Panc1 (cell line): ENCODE measurements at regions not wholly inside any gene's neighbourhood (a gene's known extent, or its start where the extent isn't known, plus 50 kb on each side); places are given as distances from the start of the nearest gene placed in this dataset.

Source experiments
- ATAC-seq: fragments of 200-7000 bp; cut with Tn5 transposase; 2 replicates; pipeline ENCODE4 v1.9.1; 2020; ENCODE audit warnings: mild to moderate bottlenecking, moderate library complexity
- BruUV-seq: library from RNA; stranded (reverse); fragments of 400-500 nt; replicated peaks from 2 replicates; lab custom pipeline; 2021; lab: Mats Ljungman, UMichigan
- CTCF ChIA-PET: fragments of 300-600 bp; sonication (Branson Sonifier 250); formaldehyde crosslinking; loops from one replicate; lab custom pipeline; 2022; ENCODE audit warnings: antibody characterized with exemption; lab: Charles Lee
- POLR2A ChIA-PET: fragments of 300-600 bp; sonication (Branson Sonifier 250); formaldehyde crosslinking; loops from one replicate; lab custom pipeline; 2022; ENCODE audit warnings: antibody characterized with exemption; lab: Charles Lee
- DNase-seq: peaks from one replicate; pipeline ENCODE4 v3.0.0-alpha.2; 2010; ENCODE audit warnings: low read depth, low spot score
- H3K27ac ChIP-seq: 2 replicates; pipeline ENCODE4 v1.5.1; 2011; ENCODE audit warnings: mild to moderate bottlenecking, low read length, inconsistent platforms
- H3K27me3 ChIP-seq: fragments of 200-500 bp; sonication (Bioruptor generic); 2 replicates; pipeline ENCODE4 v1.6.0; 2014; ENCODE audit warnings: low read length, inconsistent platforms; ENCODE audit not compliant: control insufficient read depth, insufficient read depth
- H3K36me3 ChIP-seq: fragments of 200-500 bp; sonication (Bioruptor generic); 2 replicates; pipeline ENCODE4 v1.5.1; 2014; ENCODE audit warnings: inconsistent platforms, mild to moderate bottlenecking, low read length, moderate library complexity; ENCODE audit not compliant: control insufficient read depth, insufficient read depth
- H3K4me1 ChIP-seq: 2 replicates; pipeline ENCODE4 v1.5.1; 2011; ENCODE audit warnings: inconsistent platforms, mild to moderate bottlenecking, low read length, moderate library complexity; ENCODE audit not compliant: control insufficient read depth, insufficient read depth
- H3K4me3 ChIP-seq, 2 experiments: 2 replicates each; pipeline ENCODE4 v1.5.1; 2011 to 2012; ENCODE audit warnings: low read depth in 2 of 2, low read length in 2 of 2, mild to moderate bottlenecking in 2 of 2, inconsistent platforms in 1 of 2, moderate library complexity in 1 of 2
- H3K9me3 ChIP-seq: fragments of 200-500 bp; sonication (Bioruptor generic); 2 replicates; pipeline ENCODE4 v1.5.1; 2014; ENCODE audit warnings: low read depth, mild to moderate bottlenecking, inconsistent platforms, low read length, moderate library complexity; ENCODE audit not compliant: control insufficient read depth, insufficient read depth
- POLR2AphosphoS5 ChIP-seq: IDR thresholded peaks from 2 replicates; pipeline ENCODE4 v1.6.1; 2012; ENCODE audit warnings: mild to moderate bottlenecking, low read depth, low read length, moderate library complexity
- SIN3A ChIP-seq: IDR thresholded peaks from 2 replicates; pipeline ENCODE4 v1.6.1; 2012; ENCODE audit warnings: low read depth, mild to moderate bottlenecking, low read length, moderate library complexity, borderline replicate concordance; ENCODE audit not compliant: insufficient read depth
- TCF7L2 ChIP-seq: IDR thresholded peaks from 2 replicates; pipeline ENCODE4 v1.6.1; 2011; ENCODE audit warnings: mild to moderate bottlenecking, low read depth, low read length, inconsistent platforms
- in situ Hi-C: cut with HindIII; loops from 2 replicates; pipeline ENCODE4 v1.10.0; 2016; ENCODE audit warnings: low sequenced_read_pairs, low pct_unique_long_range_greater_than_20kb
- intact Hi-C: fragments of 100-400 bp; cut with micrococcal nuclease; formaldehyde crosslinking; loops from one replicate; pipeline ENCODE4 v1.10.0; 2022; ENCODE audit not compliant: unreplicated experiment
- TF ChIP-seq, protein P1 (sequence below): fragments of 450-650 bp; IDR thresholded peaks from 2 replicates; pipeline ENCODE4 v1.5.1; 2017; ENCODE audit warnings: mild to moderate bottlenecking
- TF ChIP-seq, protein P2 (sequence below), 2 experiments: IDR thresholded peaks; 2 replicates each; pipeline ENCODE4 v1.6.1; 2011 to 2012; ENCODE audit warnings: low read depth in 2 of 2, control low read depth in 1 of 2, low read length in 1 of 2, mild to moderate bottlenecking in 1 of 2, moderate library complexity in 1 of 2; ENCODE audit not compliant: insufficient read depth in 1 of 2

- DNase-seq: no peak
- Histone ChIP-seq H3K4me3 (no peak overlapping the region), H3K4me1 (no peaks in the 10 kb centered on the region), H3K27ac (no peak overlapping the region), H3K9me3 (no peaks in the 10 kb centered on the region), H3K36me3 (no peaks in the 10 kb centered on the region), H3K27me3 (no peaks in the 10 kb centered on the region)
- intact Hi-C loops: no loop called here
- ChIA-PET CTCF (no interaction called here), POLR2A (no interaction called here)
- no peak for TF ChIP-seq POLR2AphosphoS5
- TF ChIP-seq, protein P1, sequence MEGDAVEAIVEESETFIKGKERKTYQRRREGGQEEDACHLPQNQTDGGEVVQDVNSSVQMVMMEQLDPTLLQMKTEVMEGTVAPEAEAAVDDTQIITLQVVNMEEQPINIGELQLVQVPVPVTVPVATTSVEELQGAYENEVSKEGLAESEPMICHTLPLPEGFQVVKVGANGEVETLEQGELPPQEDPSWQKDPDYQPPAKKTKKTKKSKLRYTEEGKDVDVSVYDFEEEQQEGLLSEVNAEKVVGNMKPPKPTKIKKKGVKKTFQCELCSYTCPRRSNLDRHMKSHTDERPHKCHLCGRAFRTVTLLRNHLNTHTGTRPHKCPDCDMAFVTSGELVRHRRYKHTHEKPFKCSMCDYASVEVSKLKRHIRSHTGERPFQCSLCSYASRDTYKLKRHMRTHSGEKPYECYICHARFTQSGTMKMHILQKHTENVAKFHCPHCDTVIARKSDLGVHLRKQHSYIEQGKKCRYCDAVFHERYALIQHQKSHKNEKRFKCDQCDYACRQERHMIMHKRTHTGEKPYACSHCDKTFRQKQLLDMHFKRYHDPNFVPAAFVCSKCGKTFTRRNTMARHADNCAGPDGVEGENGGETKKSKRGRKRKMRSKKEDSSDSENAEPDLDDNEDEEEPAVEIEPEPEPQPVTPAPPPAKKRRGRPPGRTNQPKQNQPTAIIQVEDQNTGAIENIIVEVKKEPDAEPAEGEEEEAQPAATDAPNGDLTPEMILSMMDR: peak; percentile 45
- BruUV-seq: no TSS peak
- ATAC-seq: peak; percentile 71; the same call in 1 of the 2 replicates
- in situ Hi-C loops: no loop called here
Measured at GRCh38 chr5:121630402-121630801, 221.3 kb upstream of the FTMT start.

DNA sequence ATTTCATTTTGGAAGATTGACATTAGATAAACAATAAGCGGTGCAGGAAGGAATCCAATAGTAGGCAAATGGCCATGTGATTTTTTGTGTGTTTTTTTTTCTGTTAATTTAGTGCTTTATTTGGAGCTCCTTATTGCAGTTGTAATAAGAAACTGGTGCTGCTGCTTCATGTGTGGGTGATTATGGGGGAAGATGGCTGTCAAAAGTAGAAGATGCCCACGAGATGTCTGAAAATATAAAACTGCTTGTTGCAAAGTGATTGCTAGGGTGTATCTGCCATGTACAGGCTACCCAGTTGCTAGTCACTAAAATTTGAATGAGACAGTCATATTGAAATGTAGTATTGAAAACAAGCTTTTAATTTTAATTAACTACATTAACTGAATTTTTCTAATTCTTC, 216.7 kb upstream of the FTMT start:
- BruUV-seq: no TSS peak
- H3K4me1 ChIP-seq: no peaks in the 10 kb centered on the region
- intact Hi-C loops: no loop called here
- H3K4me3 ChIP-seq: no peak overlapping the region
- no peaks in the 10 kb centered on the region for H3K9me3 ChIP-seq
- ChIA-PET CTCF (no interaction called here), POLR2A (no interaction called here)
- no peaks in the 10 kb centered on the region for H3K36me3 ChIP-seq
- no peaks in the 10 kb centered on the region for H3K27me3 ChIP-seq
- ATAC-seq (no peak), DNase-seq (no peak)
- H3K27ac ChIP-seq: no peak overlapping the region
- in situ Hi-C loops: no loop called here
- TF ChIP-seq TCF7L2 (no peak), POLR2AphosphoS5 (no peak), SIN3A (no peak)
- TF ChIP-seq, protein P1: no peak
- TF ChIP-seq, protein P2, sequence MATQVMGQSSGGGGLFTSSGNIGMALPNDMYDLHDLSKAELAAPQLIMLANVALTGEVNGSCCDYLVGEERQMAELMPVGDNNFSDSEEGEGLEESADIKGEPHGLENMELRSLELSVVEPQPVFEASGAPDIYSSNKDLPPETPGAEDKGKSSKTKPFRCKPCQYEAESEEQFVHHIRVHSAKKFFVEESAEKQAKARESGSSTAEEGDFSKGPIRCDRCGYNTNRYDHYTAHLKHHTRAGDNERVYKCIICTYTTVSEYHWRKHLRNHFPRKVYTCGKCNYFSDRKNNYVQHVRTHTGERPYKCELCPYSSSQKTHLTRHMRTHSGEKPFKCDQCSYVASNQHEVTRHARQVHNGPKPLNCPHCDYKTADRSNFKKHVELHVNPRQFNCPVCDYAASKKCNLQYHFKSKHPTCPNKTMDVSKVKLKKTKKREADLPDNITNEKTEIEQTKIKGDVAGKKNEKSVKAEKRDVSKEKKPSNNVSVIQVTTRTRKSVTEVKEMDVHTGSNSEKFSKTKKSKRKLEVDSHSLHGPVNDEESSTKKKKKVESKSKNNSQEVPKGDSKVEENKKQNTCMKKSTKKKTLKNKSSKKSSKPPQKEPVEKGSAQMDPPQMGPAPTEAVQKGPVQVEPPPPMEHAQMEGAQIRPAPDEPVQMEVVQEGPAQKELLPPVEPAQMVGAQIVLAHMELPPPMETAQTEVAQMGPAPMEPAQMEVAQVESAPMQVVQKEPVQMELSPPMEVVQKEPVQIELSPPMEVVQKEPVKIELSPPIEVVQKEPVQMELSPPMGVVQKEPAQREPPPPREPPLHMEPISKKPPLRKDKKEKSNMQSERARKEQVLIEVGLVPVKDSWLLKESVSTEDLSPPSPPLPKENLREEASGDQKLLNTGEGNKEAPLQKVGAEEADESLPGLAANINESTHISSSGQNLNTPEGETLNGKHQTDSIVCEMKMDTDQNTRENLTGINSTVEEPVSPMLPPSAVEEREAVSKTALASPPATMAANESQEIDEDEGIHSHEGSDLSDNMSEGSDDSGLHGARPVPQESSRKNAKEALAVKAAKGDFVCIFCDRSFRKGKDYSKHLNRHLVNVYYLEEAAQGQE (IDR thresholded peaks at IDR 0.05; ENCODE audit: insufficient read depth in 1 of 2, low read depth in 2 of 2, low read length in 1 of 2): no peak

DNA sequence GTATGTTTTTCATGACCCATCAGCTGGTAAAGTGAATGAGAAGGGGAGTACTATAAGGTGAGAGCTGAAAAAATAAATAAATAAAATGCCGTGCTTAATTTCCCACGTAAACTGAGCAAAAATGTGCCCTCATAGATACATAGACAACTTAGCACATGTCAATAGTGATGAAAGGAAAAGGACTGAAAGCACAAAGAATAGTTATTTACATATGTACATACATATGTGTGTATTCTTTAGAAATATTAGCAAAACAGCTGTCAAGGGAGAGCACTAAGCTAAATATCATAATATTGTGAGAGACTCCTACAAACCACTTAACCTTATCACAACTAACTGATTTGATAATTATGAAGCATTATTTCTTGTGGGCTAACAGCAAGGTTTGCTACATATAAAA, 213.6 kb upstream of the FTMT start:
- ChIA-PET CTCF (no interaction called here), POLR2A (no interaction called here)
- DNase-seq (no peak), ATAC-seq (no peak)
- no peak overlapping the region for H3K4me3 ChIP-seq
- no peaks in the 10 kb centered on the region for H3K27me3 ChIP-seq
- BruUV-seq: no TSS peak
- in situ Hi-C loops (no loop called here), intact Hi-C loops (no loop called here)
- TF ChIP-seq SIN3A (no peak), TCF7L2 (no peak)
- TF ChIP-seq, protein P2 (IDR thresholded peaks at IDR 0.05; ENCODE audit: insufficient read depth in 1 of 2, low read depth in 2 of 2, low read length in 1 of 2): no peak
- H3K9me3 ChIP-seq: no peaks in the 10 kb centered on the region
- H3K4me1 ChIP-seq: no peaks in the 10 kb centered on the region
- no peak overlapping the region for H3K27ac ChIP-seq
- H3K36me3 ChIP-seq: no peaks in the 10 kb centered on the region
